Stimulated activated CD8-positive, alpha-beta memory T cell treated with anti-CD3 and anti-CD28 coated beads, Interleukin-2, amount 100 ng/mL, for 1 hour (primary cell): ENCODE measurements at regions not wholly inside any gene's neighbourhood (a gene's known extent, or its start where the extent isn't known, plus 50 kb on each side); places are given as distances from the start of the nearest gene placed in this dataset.
"Not testable (repeated sequence)": the region's sequence is repeated elsewhere in the genome, so short reads cannot be mapped to it uniquely, and the experiment has no call there.

Experiments
- DNase-seq, 2 donors: peaks; one replicate each; pipeline ENCODE4 v3.0.0-alpha.2; 2020; ENCODE audit warnings: low read depth in 2 of 2

- DNase-seq: no peak
Observed at GRCh38 chr22:48779661-48780596, 1047.7 kb downstream of the BRD1 start.

DNA sequence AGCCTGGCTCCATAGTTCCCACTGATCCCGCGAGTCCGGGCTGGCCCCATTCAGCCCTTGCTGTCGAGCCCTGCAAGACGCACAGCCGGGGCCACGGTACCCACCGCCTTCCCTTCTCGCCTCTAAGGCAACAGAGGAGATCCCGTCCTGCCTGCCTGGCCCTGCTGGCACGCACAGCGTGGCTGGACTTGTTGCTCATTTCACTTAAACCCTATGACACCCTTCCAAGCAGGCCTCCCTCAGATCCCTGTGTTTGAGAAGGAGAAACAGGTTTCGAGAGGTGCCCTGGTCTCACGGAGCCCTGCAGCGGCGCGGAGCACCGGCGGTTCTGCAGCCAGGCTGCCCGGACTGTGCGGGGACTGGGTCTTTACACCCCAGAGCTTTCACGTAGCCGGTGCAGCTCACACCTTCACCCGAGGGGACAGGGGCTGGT lies 1048.4 kb downstream of the BRD1 start:
- DNase-seq: no peak

DNA sequence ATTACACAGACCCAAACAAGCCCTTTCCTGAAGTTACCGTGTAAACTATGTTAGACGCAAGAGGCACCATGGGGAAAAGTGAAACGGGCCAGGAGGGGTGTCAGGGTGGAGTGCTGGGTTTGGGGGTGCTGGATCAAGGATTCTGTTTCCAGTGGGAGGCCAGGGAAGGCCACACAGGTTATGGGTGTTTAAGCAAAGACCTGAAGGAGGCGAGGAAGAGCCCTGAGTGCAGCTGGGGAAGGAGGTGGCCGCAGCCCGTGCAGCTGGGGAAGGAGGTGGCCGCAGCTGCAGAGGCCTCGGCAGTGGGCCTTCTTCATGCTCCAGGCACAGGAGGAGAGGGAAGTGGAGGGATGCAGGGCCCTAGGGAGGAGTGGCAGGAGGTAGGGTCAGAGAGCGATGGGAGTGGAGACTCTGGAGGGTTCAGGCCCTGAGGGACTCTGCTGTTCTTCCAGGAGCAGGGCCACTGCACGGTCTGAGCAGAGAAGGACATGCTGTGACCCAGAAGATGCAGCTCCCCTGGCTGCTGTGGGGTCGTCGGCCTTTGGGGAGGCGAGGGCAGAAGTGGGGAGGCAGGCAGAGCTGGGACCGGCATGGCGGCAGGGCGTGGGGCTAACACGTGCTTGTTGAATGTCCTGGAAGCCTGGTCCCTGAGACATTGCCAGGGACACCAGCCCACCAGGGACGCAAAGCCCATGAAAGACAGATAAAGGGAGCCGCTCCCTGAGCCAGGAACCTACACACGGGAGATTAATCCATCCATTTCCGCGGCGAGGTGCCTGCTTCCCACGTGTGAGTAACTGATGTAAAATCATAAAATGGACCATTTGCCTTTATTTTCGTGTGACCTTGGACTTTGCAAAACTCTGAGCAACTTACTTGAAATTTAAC lies 1049.1 kb downstream of the BRD1 start:
- no peak for DNase-seq

DNA sequence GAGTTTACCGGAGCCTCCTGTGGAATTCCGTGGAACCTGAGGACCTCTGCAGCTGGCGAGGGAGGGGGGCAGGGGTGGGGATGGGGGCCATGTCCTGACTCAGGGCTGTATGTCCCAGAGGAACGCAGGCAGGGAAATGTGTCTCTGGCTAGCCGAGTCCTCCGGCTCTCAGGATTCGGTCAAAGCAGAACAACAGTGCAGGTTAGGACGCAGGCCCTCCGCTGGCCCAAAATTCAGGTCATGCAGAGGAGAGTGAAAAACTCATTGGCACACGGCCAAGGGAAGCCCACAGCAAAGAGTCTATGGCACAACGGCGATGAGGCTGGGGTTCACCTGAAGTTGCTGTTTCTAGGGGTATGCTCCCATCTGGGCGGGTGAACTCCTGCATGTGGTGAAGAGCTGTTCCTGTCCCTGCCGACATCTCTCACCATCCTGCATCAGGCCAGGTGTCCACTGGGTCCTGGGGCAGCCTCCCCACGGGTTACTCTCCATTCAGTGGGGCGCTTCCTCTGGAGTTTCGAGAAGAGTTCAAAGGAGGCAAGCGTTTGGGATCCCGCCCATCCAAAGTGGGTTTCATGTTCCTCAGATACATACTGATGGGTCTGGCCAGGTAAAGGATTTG lies 1055.3 kb downstream of the BRD1 start:
- no peak for DNase-seq

- no peak for DNase-seq
Observed at GRCh38 chr22:48765595-48765994, 1062.1 kb downstream of the BRD1 start.

GRCh38 chr22:48761546-48761945 lies 1066.1 kb downstream of the BRD1 start:
- DNase-seq: no peak

- DNase-seq: no peak
Observed at GRCh38 chr22:48760481-48761390, 1066.9 kb downstream of the BRD1 start.

DNA sequence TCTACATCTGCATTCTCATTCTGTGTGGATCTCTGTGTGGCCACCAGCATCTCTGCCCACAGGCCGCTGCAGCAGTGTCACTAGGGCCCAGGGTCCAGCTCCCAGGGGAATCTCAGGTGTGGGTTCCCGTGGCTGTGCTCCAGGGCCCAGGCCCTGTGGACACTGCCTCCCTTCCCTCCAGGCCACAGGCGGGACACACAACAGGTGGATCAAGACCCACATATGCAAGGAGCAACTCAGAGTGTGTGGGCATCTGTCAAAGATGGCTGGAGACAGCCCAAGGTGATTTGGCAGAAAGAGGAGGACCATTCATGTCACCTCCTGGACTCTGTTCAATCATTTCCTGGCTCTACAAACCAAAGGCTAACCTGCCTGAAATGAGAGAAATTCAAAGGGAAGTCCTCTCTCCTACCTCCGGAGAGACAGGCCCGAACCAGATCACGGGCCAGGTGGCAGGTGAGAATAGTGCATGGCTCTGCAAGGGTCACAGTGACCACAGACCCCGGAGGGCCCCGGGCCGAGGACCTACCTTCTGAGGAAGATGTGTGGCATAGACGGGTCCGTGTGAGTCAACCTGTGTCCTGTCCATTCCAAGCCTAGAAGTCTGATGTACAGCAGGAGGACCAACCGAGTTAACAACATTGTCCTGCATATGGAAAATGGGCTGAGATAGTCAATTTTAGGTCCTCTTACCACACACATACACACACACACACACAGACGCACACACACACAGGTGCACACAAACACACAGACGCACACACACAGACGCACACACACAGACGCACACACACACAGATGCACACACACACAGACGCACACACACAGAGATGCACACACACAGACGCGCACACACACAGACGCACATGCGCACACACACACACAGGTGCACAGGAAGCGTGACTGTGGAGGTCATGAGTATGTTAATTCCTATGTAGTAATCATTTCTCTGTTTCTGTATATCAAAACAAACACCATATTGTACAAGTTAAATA lies 1068.5 kb downstream of the BRD1 start:
- no peak for DNase-seq

GRCh38 chr22:48757985-48758561 lies 1069.6 kb downstream of the BRD1 start:
- no peak for DNase-seq

DNA sequence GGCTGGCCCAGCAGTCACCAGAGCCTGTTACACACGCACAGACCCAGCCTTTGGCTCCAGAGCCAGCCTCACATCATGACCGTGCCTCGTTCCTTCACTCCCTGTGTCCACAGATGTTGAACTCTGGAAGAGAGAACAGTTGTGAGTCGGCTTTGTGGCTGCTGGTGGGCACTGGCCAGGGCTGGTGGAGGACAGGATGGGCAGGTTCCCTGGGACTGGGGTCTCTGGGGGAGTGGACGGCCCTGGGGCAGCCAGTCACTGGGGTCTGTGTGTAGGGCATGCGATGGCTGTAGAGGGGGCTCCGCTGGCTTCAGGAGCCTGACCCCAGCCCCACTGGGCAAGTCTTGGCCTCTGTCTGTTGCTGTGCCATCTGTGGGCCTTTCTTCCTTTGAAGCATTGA lies 1070.1 kb downstream of the BRD1 start:
- DNase-seq: no peak

DNA sequence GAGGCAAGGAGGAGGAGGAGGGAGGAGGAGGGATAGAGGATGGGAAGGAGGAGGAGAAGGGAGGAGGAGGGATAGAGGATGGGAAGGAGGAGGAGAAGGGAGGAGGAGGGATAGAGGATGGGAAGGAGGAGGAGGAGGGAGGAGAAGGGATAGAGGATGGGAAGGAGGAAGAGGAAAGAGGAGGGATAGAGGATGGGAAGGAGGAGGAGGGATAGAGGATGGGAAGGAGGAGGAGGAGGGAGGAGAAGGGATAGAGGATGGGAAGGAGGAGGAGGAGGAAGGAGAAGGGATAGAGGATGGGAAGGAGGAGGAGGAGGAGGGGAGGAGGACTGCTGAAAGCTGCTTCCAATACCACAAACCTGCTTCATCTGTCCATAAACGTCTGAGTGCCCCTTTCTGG lies 1070.5 kb downstream of the BRD1 start:
- DNase-seq: not testable (repeated sequence)

DNA sequence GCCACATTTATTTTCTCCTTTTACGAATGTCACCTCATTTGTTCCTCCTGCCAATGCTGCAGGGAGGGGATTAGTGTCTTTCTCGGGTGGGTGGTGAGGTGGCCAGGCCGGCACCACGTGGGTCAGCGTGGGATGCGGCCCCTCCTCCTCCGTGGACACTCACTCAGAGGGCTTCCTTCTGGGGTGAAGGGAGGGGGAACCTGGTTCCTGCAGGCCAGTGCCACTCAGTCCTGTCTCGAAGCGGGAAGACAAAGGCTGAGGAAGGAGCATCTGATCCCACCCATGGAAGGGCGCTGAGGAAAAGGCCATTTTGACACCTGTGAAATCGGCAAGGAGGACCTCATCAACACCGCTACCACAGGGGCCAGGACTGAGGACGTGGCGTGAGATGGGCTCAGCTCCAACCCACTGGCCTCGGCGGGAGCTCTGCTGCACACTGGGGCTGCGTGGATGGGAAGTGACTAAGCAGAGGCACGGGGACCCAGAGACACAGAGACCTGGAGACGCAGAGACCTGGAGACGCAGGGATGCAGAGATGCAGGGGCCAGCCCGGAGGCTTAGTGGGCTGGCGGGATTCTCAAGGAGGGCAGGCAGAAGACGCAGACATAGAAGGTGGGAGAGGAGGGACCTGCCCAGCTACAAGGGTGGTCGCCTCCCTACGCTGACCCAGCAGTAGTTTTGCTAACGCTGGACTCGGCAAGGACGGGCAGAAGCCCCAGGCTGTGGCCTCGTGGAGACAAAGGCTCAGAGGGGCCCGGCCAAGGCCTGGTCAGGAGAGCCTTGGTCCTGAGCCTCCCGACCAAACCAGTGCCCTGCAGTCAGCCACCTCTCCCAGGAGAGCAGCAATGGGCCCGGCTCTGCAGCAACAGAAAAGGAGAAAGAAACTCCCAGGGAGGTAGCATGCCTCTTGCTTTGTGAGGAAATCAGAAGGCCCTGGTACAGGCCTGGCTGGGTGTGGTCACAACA lies 1071.2 kb downstream of the BRD1 start:
- DNase-seq: no peak

- no peak for DNase-seq
Observed at GRCh38 chr22:48755059-48755949, 1072.4 kb downstream of the BRD1 start.

GRCh38 chr22:48754611-48755058 lies 1073.0 kb downstream of the BRD1 start:
- no peak for DNase-seq

- no peak for DNase-seq
Observed at GRCh38 chr22:48753752-48754517, 1073.7 kb downstream of the BRD1 start.

DNA sequence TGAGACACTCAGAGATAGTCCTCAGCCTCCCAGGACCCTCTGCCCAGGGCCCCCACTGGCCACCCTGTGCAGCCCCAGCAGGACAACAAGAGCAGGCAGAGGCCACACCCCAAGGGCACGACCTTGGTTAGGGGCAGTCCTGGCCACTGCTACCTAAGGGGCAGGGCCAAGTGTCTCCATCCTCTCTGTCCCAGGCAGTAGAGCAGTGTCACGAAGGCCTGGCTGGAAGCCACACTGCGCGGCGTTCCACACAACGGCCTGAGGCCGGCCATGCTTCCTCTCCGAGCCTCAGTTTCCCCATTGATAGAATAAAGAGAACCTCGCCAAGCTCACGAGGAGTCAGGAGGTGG lies 1074.3 kb downstream of the BRD1 start:
- no peak for DNase-seq
